ENCODE measurements at regions not wholly inside any gene's neighbourhood (a gene's known extent, or its start where the extent isn't known, plus 50 kb on each side); places are given as distances from the start of the nearest gene placed in this dataset.

- H3K79me2 ChIP-seq (replicated peaks; ENCODE audit: insufficient read depth, low read length) = no peaks in the 10 kb centered on the region
- H3K4me3 ChIP-seq (ENCODE audit: low read length) = no peak overlapping the region
- no peaks in the 10 kb centered on the region for H3K27me3 ChIP-seq (ENCODE audit: insufficient read depth, low read depth, low read length)
- H3F3A ChIP-seq (ENCODE audit: insufficient read depth, low read length, poor library complexity, severe bottlenecking) = no peaks in the 10 kb centered on the region
- no peaks in the 10 kb centered on the region for H4K20me1 ChIP-seq (ENCODE audit: insufficient read depth)
- H3K27ac ChIP-seq (ENCODE audit: low read length) = no peak overlapping the region
- no peak overlapping the region for H2AFZ ChIP-seq (ENCODE audit: low read depth, low read length)
- no peak overlapping the region for H3K4me2 ChIP-seq (ENCODE audit: low read length)
- no peak overlapping the region for H3K9ac ChIP-seq (ENCODE audit: low read length)
- H3K9me2 ChIP-seq (ENCODE audit: insufficient read depth, low read length) = no peaks in the 10 kb centered on the region
- H3K9me3 ChIP-seq (ENCODE audit: low read length) = no peaks in the 10 kb centered on the region
- no peak for TF ChIP-seq EZH2 (IDR thresholded peaks at IDR 0.05; ENCODE audit: borderline replicate concordance, insufficient read depth, low read length, poor library complexity, severe bottlenecking)
- no peak for TF ChIP-seq EP300 (conservative IDR thresholded peaks at IDR 0.05; ENCODE audit: poor library complexity, severe bottlenecking)
- no peak for TF ChIP-seq REST (IDR thresholded peaks at IDR 0.05; ENCODE audit: borderline replicate concordance)
- no peaks in the 10 kb centered on the region for H3K36me3 ChIP-seq (ENCODE audit: insufficient read depth, low read length)
Observed at GRCh38 chr21:23812485-23812884, 1794.8 kb downstream of the MRPL39 start.

- Histone ChIP-seq H2AFZ (ENCODE audit: low read depth, low read length) (no peak overlapping the region), H3K9me2 (ENCODE audit: insufficient read depth, low read length) (no peaks in the 10 kb centered on the region), H3K4me2 (ENCODE audit: low read length) (no peak overlapping the region), H3K27ac (ENCODE audit: low read length) (no peak overlapping the region), H4K20me1 (ENCODE audit: insufficient read depth) (no peaks in the 10 kb centered on the region), H3F3A (ENCODE audit: insufficient read depth, low read length, poor library complexity, severe bottlenecking) (no peaks in the 10 kb centered on the region), H3K9me3 (ENCODE audit: low read length) (no peaks in the 10 kb centered on the region), H3K36me3 (ENCODE audit: insufficient read depth, low read length) (no peaks in the 10 kb centered on the region), H3K27me3 (ENCODE audit: insufficient read depth, low read depth, low read length) (no peaks in the 10 kb centered on the region), H3K9ac (ENCODE audit: low read length) (no peak overlapping the region), H3K79me2 (replicated peaks; ENCODE audit: insufficient read depth, low read length) (no peaks in the 10 kb centered on the region), H3K4me3 (ENCODE audit: low read length) (no peak overlapping the region)
- TF ChIP-seq SMC3 (conservative IDR thresholded peaks at IDR 0.05; ENCODE audit: poor library complexity) = no peak
- no peak for TF ChIP-seq TAF1 (IDR thresholded peaks at IDR 0.05; ENCODE audit: low read depth)
- TF ChIP-seq POLR2AphosphoS5 (IDR thresholded peaks at IDR 0.05) = no peak
- TF ChIP-seq CTCF (IDR thresholded peaks at IDR 0.05; ENCODE audit: poor library complexity, severe bottlenecking) = no peak
- TF ChIP-seq RAD21 (conservative IDR thresholded peaks at IDR 0.05) = no peak
- no peak for TF ChIP-seq REST (IDR thresholded peaks at IDR 0.05; ENCODE audit: borderline replicate concordance)
- TF ChIP-seq MXI1 (conservative IDR thresholded peaks at IDR 0.05; ENCODE audit: poor library complexity, severe bottlenecking) = no peak
- no peak for TF ChIP-seq EZH2 (IDR thresholded peaks at IDR 0.05; ENCODE audit: borderline replicate concordance, insufficient read depth, low read length, poor library complexity, severe bottlenecking)
Observed at GRCh38 chr21:23811805-23812204, 1795.5 kb downstream of the MRPL39 start.

Measured in neural cell (in vitro differentiated cells).